GM15510 (cell line): ENCODE measurements at regions not wholly inside any gene's neighbourhood (a gene's known extent, or its start where the extent isn't known, plus 50 kb on each side); places are given as distances from the start of the nearest gene placed in this dataset.

ENCODE experiments used
- POLR2A ChIP-seq: IDR thresholded peaks from 3 replicates; pipeline ENCODE4 v1.6.1; 2011; ENCODE audit warnings: borderline replicate concordance; ENCODE audit not compliant: insufficient read length; ENCODE audit errors: extremely low read depth

GRCh38 chr12:31813305-31813704 is 84.5 kb upstream of the AMN1 start:
- no peak for TF ChIP-seq POLR2A

DNA sequence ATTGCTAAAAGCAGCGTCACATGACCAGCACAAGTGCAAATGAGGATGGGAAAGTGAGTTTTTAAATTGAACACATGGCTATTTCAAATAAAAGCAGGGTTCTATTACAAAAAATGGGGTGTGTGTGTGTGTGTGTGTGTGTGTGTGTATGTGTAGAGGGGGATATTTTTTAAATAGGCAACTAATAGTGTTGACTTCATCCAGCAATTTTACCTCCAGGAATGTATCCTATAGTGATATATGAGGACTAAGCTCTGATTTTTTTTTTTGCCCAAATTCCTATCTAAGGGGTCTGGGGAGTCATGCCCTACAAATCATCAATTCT is 78.9 kb upstream of the AMN1 start:
- TF ChIP-seq POLR2A = peak; percentile 2

GRCh38 chr12:31807081-31807772 is 78.4 kb upstream of the AMN1 start:
- TF ChIP-seq POLR2A = peak; percentile 29

DNA sequence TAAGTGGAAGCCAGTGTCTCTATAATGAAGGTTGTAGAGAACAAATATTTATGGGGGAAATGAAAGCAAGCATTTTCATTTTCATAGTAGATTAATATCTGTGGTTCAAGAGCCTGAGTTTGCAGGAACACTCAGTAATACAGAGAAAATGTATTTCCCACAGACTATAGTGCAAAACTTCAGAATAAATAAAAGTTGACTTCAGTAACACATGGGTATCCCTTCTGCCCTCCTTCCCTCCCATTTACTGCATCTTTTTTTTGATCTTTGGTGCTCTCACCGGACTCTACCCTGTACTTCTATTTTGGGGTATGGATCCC is 75.3 kb upstream of the AMN1 start:
- no peak for TF ChIP-seq POLR2A

GRCh38 chr12:31803306-31804184 is 74.7 kb upstream of the AMN1 start:
- no peak for TF ChIP-seq POLR2A

- TF ChIP-seq POLR2A = no peak
Observed at GRCh38 chr12:31801872-31802271, 73.1 kb upstream of the AMN1 start.

DNA sequence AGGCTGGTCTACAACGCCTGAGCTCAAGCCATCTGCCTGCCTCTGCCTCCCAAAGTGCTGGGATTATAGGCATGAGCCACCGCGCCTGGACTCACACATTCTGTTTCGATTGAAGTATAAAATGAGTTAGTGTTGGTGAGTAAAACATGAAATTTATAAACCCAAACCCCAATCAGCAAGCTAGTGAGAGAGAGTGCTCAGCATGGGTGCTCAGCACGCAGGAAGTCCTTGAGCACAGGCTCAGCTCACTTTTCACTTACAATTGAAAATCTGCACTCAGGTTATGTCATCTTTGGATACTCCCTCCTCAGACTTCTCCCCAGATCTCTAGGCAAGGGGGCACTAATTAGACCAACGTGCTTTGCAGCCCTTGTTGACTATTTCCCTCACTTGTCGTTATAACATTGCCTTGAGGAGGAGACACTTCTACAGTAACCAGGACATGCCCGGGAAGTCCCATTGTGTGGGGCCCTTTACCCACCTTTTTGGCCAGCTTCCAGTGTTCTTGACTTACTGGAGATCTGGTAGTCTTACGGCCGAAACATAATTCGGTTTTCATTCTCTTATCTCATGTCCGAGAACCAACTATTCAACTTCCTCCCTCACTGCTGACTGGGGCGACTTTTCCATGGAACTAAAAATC is 68.5 kb upstream of the AMN1 start:
- no peak for TF ChIP-seq POLR2A

DNA sequence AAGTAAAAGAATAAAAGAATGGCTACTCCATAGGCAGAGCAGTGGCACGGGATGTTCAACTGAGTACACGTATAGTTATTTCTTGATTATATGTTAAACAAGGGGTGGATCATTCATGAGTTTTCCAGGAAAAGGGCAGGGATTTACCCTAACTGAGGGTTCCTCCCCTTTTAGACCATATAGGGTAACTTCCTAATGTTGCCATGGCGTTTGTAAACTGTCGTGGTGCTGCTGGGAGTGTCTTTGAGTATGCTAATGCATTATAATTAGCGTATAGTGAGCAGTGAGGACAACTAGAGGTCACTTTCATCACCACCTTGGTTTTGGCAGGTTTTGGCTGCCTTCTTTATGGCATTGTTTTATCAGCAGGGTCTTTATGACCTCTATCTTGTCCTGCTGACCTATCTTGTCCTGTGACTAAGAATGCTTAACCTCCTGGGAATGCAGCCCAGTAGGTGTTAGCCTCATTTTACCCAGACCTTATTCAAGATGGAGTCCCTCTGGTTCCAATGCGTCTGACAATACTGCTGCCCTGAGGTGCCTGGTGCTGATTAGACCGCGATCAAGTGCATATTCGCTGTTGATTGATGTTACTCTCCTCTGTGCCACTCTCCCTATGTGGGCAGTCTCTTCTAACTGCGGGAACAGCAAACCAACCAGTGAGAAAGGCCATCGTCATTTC is 67.6 kb upstream of the AMN1 start:
- TF ChIP-seq POLR2A = no peak

DNA sequence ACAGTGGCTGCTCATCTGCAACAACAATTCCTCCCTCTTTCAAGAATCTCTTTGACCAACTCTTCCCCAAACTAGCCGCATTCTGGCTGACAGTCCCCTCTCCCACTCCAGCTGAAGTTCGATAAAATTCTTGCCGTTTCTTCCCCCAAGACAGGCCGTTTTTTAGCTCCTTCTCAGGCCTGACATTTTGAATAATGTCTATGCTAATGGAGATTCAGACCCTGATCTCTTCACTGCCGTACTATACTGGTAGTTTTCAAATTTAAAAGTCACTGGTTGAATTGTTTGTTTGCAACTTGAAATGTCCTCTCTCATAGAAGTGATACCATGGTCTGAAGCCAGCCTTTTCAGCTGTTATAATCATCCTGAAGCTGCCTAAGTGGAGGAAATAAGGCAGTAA is 65.9 kb upstream of the AMN1 start:
- no peak for TF ChIP-seq POLR2A

- TF ChIP-seq POLR2A = no peak
Observed at GRCh38 chr12:31790759-31791158, 61.9 kb upstream of the AMN1 start.

GRCh38 chr12:31785318-31785717 is 56.5 kb upstream of the AMN1 start:
- no peak for TF ChIP-seq POLR2A

GRCh38 chr12:31783996-31784645 is 55.3 kb upstream of the AMN1 start:
- TF ChIP-seq POLR2A = no peak

- no peak for TF ChIP-seq POLR2A
Observed at GRCh38 chr12:31783556-31783955, 54.7 kb upstream of the AMN1 start.

- no peak for TF ChIP-seq POLR2A
Observed at GRCh38 chr12:31781894-31782540, 53.2 kb upstream of the AMN1 start.
